ENCODE measurements at regions not wholly inside any gene's neighbourhood (a gene's known extent, or its start where the extent isn't known, plus 50 kb on each side); places are given as distances from the start of the nearest gene placed in this dataset.

DNA sequence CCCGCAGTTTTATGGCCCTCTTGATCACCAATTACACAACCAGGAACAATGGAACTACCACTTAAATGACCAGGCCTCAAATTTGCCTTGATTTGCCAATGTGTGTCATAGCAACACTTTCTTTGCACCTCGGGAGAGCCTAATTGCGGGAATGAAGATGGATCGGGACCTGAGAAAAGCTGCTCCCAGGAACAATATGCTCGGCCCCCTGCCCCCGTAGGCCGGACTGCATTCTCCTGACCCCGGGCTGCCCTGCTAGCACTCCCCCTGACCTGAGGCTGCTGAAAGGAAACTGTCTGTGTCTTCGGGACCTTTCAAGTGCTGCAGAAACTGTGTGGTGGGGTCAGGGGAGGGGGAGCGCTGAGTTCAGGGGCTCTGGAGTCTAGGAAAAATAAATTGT lies 294.3 kb upstream of the IRX1 start:
- Histone ChIP-seq H3K27ac (no peak overlapping the region), H3K4me1 (no peaks in the 10 kb centered on the region), H3K9me3 (no peaks in the 10 kb centered on the region), H3K4me3 (no peak overlapping the region), H3K36me3 (no peaks in the 10 kb centered on the region), H3K27me3 (no peaks in the 10 kb centered on the region)
- DNase-seq (no peak), ATAC-seq (ENCODE audit: low FRiP score in 2 of 2) (no peak)
- TF ChIP-seq POLR2A (IDR thresholded peaks at IDR 0.05) (no peak), EP300 (IDR thresholded peaks at IDR 0.05) (no peak), POLR2AphosphoS5 (IDR thresholded peaks at IDR 0.05) (no peak), CTCF (IDR thresholded peaks at IDR 0.05) (no peak)
- 53 to 61% methylated on average over 9 to 10 of the region's 10 CpGs for WGBS, 2 donors

GRCh38 chr5:3300726-3301125 lies 294.9 kb upstream of the IRX1 start:
- 60 to 65% methylated on average over 13 of the region's 13 CpGs for WGBS, 2 donors

DNA sequence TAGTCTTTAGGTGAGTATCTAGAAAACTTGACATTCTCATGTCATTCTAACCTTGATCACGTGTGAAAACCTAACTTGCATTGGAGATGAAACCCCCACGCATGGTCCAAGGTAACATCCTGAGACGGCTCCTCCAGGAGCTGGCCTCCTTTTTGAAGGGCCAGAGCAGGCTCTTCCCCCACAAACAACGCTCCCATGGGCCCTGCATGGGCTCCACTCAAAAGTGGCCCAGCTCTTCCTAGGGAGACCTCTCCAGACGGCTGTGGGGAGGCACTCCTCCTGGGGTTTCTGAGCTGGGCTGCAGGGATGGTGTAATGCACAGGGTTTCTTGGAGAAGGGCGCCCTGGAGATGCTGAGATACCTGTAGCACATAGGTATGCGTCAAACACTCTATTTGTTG lies 296.2 kb upstream of the IRX1 start:
- Histone ChIP-seq H3K4me1 (no peaks in the 10 kb centered on the region), H3K4me3 (no peak overlapping the region), H3K9me3 (no peaks in the 10 kb centered on the region), H3K36me3 (no peaks in the 10 kb centered on the region), H3K27ac (no peak overlapping the region), H3K27me3 (no peaks in the 10 kb centered on the region)
- no peak for TF ChIP-seq POLR2A (IDR thresholded peaks at IDR 0.05)
- TF ChIP-seq CTCF (IDR thresholded peaks at IDR 0.05): no peak
- 77 to 87% methylated on average over 7 of the region's 7 CpGs for WGBS, 2 donors
- DNase-seq (no peak), ATAC-seq (ENCODE audit: low FRiP score in 2 of 2) (no peak)

More at GRCh38 chr5:3300726-3301125, 294.9 kb upstream of the IRX1 start:
- no peaks in the 10 kb centered on the region for H3K27me3 ChIP-seq
- H3K4me1 ChIP-seq: no peaks in the 10 kb centered on the region
- no peaks in the 10 kb centered on the region for H3K9me3 ChIP-seq
- H3K27ac ChIP-seq: no peak overlapping the region
- no peaks in the 10 kb centered on the region for H3K36me3 ChIP-seq
- DNase-seq: no peak
- no peak for ATAC-seq (ENCODE audit: low FRiP score in 2 of 2)
- H3K4me3 ChIP-seq: no peak overlapping the region
- TF ChIP-seq POLR2A (IDR thresholded peaks at IDR 0.05) (no peak), CTCF (IDR thresholded peaks at IDR 0.05) (no peak), EP300 (IDR thresholded peaks at IDR 0.05) (no peak), POLR2AphosphoS5 (IDR thresholded peaks at IDR 0.05) (no peak)

- Histone ChIP-seq H3K36me3 (no peaks in the 10 kb centered on the region), H3K9me3 (no peaks in the 10 kb centered on the region), H3K4me1 (no peaks in the 10 kb centered on the region), H3K27ac (no peak overlapping the region), H3K4me3 (no peak overlapping the region), H3K27me3 (no peaks in the 10 kb centered on the region)
- ATAC-seq (ENCODE audit: low FRiP score in 2 of 2): no peak
- TF ChIP-seq CTCF (IDR thresholded peaks at IDR 0.05) (no peak), POLR2A (IDR thresholded peaks at IDR 0.05) (no peak), EP300 (IDR thresholded peaks at IDR 0.05) (no peak), POLR2AphosphoS5 (IDR thresholded peaks at IDR 0.05) (no peak)
- DNase-seq: no peak
- 76 to 77% methylated on average over 3 of the region's 3 CpGs for WGBS, 2 donors
Measured at GRCh38 chr5:3297853-3298252, 297.8 kb upstream of the IRX1 start.

- ATAC-seq (ENCODE audit: low FRiP score in 2 of 2): no peak
- Histone ChIP-seq H3K27ac (no peak overlapping the region), H3K9me3 (no peaks in the 10 kb centered on the region), H3K36me3 (no peaks in the 10 kb centered on the region), H3K27me3 (no peaks in the 10 kb centered on the region), H3K4me1 (no peaks in the 10 kb centered on the region), H3K4me3 (no peak overlapping the region)
- DNase-seq: peak in 1 of 2 donors; percentile 64
- TF ChIP-seq POLR2A (IDR thresholded peaks at IDR 0.05): no peak
- TF ChIP-seq CTCF (IDR thresholded peaks at IDR 0.05): no peak
- TF ChIP-seq EP300 (IDR thresholded peaks at IDR 0.05): no peak
- TF ChIP-seq POLR2AphosphoS5 (IDR thresholded peaks at IDR 0.05): no peak
- WGBS, 2 donors: 92 to 94% methylated on average over 18 of the region's 18 CpGs
Measured at GRCh38 chr5:3288325-3288724, 307.3 kb upstream of the IRX1 start.
